Chondrocyte (in vitro differentiated cells): ENCODE measurements at regions not wholly inside any gene's neighbourhood (a gene's known extent, or its start where the extent isn't known, plus 50 kb on each side); places are given as distances from the start of the nearest gene placed in this dataset.

Source experiments
- DNase-seq: peaks from one replicate; pipeline ENCODE4 v3.0.0; 2021; ENCODE audit warnings: mixed read lengths, low spot score
- H3K27ac Mint-ChIP-seq: one replicate; pipeline ENCODE4 v1.8.0; 2021; ENCODE audit warnings: mild to moderate bottlenecking, moderate library complexity, mixed read lengths; ENCODE audit not compliant: unreplicated experiment
- H3K27me3 Mint-ChIP-seq: 2 replicates; pipeline ENCODE4 v1.8.0; 2021; ENCODE audit warnings: low read depth, mixed read lengths
- H3K36me3 Mint-ChIP-seq: 2 replicates; pipeline ENCODE4 v1.8.0; 2021; ENCODE audit warnings: low read depth, mixed read lengths
- H3K4me1 Mint-ChIP-seq: 2 replicates; pipeline ENCODE4 v1.8.0; 2021; ENCODE audit warnings: low read depth, mild to moderate bottlenecking, mixed read lengths
- H3K4me3 Mint-ChIP-seq: one replicate; pipeline ENCODE4 v1.8.0; 2021; ENCODE audit warnings: mild to moderate bottlenecking, moderate library complexity, mixed read lengths; ENCODE audit not compliant: unreplicated experiment
- H3K9me3 Mint-ChIP-seq: 2 replicates; pipeline ENCODE4 v1.8.0; 2021; ENCODE audit warnings: low read depth, mixed read lengths
- CTCF ChIP-seq: fragments of 200-600 bp; sonication (generic); IDR thresholded peaks from 2 replicates; pipeline ENCODE4 v1.5.0; 2021; ENCODE audit warnings: antibody characterized with exemption, mild to moderate bottlenecking, moderate library complexity

DNA sequence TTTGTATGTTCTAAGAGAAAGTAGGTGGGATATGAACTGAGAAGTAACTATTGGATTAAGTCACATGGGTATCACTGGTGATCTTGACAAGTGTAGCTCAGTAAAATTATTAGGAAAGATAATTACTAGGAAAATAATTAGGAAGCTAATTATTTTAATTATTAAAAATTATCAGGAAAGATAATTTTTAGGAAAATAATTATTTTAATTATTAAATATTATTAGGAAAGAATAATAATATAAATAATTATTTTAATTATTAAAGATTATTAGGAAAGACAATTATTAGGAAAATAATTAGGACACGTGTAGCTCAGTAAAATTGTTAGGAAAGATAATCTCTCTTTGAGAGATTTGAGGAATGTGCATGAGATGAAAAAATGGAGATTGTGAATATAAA is 623.4 kb upstream of the PIK3C3 start:
- no peak for DNase-seq
- TF ChIP-seq CTCF, result no peak
- no peaks in the 10 kb centered on the region for H3K4me1 Mint-ChIP-seq
- peaks cover 5% of the 10 kb centered on the region for H3K27me3 Mint-ChIP-seq
- peaks cover 5% of the 10 kb centered on the region for H3K9me3 Mint-ChIP-seq
- H3K4me3 Mint-ChIP-seq, result no peak overlapping the region
- H3K36me3 Mint-ChIP-seq, result peaks cover 3% of the 10 kb centered on the region
- no peak overlapping the region for H3K27ac Mint-ChIP-seq

GRCh38 chr18:41326311-41326710 is 628.7 kb upstream of the PIK3C3 start:
- TF ChIP-seq CTCF, result no peak
- Mint-ChIP-seq H3K27me3 (peaks cover 3% of the 10 kb centered on the region), H3K27ac (no peak overlapping the region), H3K9me3 (peaks cover 5% of the 10 kb centered on the region), H3K4me1 (peaks cover 3% of the 10 kb centered on the region), H3K36me3 (peaks cover 3% of the 10 kb centered on the region), H3K4me3 (no peak overlapping the region)
- DNase-seq, result no peak

- TF ChIP-seq CTCF, result no peak
- H3K9me3 Mint-ChIP-seq, result peaks cover 5% of the 10 kb centered on the region
- no peak for DNase-seq
- no peak overlapping the region for H3K27ac Mint-ChIP-seq
- peaks cover 3% of the 10 kb centered on the region for H3K36me3 Mint-ChIP-seq
- peaks cover 3% of the 10 kb centered on the region for H3K27me3 Mint-ChIP-seq
- peaks cover 3% of the 10 kb centered on the region for H3K4me1 Mint-ChIP-seq
- H3K4me3 Mint-ChIP-seq, result no peak overlapping the region
These were observed 630.1 kb upstream of the PIK3C3 start for GRCh38 chr18:41324934-41325333.

- peaks cover 5% of the 10 kb centered on the region for H3K9me3 Mint-ChIP-seq
- H3K36me3 Mint-ChIP-seq, result peaks cover 3% of the 10 kb centered on the region
- peaks cover 3% of the 10 kb centered on the region for H3K4me1 Mint-ChIP-seq
- H3K27ac Mint-ChIP-seq, result no peak overlapping the region
- H3K4me3 Mint-ChIP-seq, result no peak overlapping the region
- peaks cover 2% of the 10 kb centered on the region for H3K27me3 Mint-ChIP-seq
- no peak for TF ChIP-seq CTCF
- DNase-seq, result no peak
These were observed 630.8 kb upstream of the PIK3C3 start for GRCh38 chr18:41324020-41324791.

GRCh38 chr18:41323044-41323443 is 632.0 kb upstream of the PIK3C3 start:
- peaks cover 5% of the 10 kb centered on the region for H3K9me3 Mint-ChIP-seq
- TF ChIP-seq CTCF, result no peak
- H3K27ac Mint-ChIP-seq, result no peak overlapping the region
- no peaks in the 10 kb centered on the region for H3K27me3 Mint-ChIP-seq
- H3K4me3 Mint-ChIP-seq, result no peak overlapping the region
- H3K4me1 Mint-ChIP-seq, result peaks cover 3% of the 10 kb centered on the region
- no peak for DNase-seq
- peaks cover 3% of the 10 kb centered on the region for H3K36me3 Mint-ChIP-seq
